GM20000 (cell line): ENCODE measurements at regions not wholly inside any gene's neighbourhood (a gene's known extent, or its start where the extent isn't known, plus 50 kb on each side); places are given as distances from the start of the nearest gene placed in this dataset.

ENCODE experiments used
- DNase-seq: peaks from one replicate; pipeline ENCODE4 v3.0.0; 2012; ENCODE audit warnings: low spot score
- TF ChIP-seq, protein P1 (sequence below): IDR thresholded peaks from 2 replicates; pipeline ENCODE4 v1.5.1; 2012; ENCODE audit warnings: mild to moderate bottlenecking, control low read depth; ENCODE audit errors: extremely low read depth, missing control alignments

DNA sequence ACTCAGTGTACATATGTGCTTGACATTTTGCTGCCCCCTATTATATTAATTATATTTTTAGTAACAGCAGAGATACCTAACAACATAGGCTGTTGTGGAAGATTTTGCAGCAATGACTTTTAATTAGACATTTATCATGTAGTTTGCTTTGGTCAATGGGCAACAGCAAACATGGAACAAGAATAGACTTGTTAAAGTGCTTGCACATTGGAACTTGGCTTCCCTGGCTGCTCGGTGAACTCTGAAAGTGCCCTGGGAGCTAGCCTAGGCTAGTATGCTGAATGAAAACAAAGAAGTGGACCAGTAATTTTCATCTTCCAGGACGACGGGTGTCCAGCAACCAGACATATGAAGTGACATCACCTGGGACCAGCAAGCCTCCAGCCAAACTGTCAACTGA lies 1157.1 kb downstream of the ARAP2 start:
- TF ChIP-seq, protein P1, sequence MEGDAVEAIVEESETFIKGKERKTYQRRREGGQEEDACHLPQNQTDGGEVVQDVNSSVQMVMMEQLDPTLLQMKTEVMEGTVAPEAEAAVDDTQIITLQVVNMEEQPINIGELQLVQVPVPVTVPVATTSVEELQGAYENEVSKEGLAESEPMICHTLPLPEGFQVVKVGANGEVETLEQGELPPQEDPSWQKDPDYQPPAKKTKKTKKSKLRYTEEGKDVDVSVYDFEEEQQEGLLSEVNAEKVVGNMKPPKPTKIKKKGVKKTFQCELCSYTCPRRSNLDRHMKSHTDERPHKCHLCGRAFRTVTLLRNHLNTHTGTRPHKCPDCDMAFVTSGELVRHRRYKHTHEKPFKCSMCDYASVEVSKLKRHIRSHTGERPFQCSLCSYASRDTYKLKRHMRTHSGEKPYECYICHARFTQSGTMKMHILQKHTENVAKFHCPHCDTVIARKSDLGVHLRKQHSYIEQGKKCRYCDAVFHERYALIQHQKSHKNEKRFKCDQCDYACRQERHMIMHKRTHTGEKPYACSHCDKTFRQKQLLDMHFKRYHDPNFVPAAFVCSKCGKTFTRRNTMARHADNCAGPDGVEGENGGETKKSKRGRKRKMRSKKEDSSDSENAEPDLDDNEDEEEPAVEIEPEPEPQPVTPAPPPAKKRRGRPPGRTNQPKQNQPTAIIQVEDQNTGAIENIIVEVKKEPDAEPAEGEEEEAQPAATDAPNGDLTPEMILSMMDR, result no peak
- no peak for DNase-seq

DNA sequence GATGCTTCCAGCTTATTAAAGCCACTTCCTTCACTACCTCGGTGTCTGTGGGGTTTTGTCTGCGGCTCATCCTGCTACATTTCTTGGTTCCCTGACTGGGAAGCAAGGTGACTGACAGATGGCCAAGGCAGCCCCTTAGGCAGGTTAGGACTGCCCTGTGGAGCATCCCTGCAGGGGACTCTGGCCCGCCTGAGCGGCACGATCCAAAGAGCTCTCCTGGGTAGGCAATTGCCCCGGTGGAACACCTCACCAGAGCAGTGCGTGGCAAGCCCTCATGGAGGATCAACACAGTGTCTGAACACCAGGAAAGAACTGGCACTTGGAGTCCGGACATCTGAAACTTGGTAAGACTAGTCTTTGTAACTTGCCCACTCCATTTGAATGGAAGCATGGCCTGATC lies 1143.4 kb downstream of the ARAP2 start:
- TF ChIP-seq, protein P1, result no peak
- DNase-seq, result no peak

- DNase-seq, result no peak
- TF ChIP-seq, protein P1, result no peak
Measured at GRCh38 chr4:35102066-35102465, 1142.2 kb downstream of the ARAP2 start.

DNA sequence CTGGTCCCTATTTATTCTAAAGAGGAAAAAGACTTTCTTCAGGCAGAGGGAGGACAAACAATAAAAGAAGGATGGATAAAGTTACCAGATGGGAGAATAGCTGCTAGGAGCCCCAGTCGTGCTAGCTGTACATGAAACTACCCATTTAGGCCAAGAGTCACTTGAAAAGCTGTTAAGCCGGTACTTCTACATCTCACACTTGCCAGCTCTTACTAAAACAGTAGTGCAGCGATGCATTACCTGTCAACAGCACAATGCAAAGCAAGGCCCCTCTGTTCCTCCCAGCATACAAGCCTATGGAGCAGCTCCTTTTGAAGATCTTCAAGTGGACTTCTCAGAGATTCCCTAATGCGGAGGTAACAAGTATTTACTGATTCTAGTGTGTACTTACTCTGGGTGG lies 1138.8 kb downstream of the ARAP2 start:
- TF ChIP-seq, protein P1, result no peak
- no peak for DNase-seq

DNA sequence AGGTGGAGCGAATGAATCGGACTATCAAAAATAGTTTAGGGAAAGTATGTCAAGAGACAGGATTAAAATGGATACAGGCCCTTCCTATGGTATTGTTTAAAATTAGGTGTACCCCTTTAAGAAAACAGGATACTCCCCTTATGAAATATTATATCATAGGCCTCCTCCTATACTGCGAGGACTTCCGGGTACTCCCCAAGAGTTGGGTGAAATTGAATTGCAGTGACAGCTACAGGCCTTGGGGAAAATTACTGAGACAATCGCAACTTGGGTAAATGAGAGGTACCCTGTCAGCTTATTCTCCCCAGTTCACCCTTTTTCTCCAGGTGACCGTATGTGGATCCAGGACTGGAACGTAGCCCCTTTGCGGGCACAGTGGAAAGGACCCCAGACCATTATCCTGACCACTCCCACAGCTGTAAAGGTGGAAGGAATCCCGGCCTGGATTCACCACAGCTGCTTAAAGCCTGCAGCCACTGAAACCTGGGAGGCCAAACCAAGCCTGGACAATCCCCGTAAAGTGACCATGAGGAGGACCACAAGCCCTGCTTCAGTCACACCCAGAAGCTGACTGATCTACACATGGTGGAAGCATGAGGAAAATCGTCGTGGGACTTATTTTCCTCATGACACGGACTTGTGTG lies 1138.1 kb downstream of the ARAP2 start:
- DNase-seq, result no peak
- TF ChIP-seq, protein P1, result no peak

- TF ChIP-seq, protein P1, result no peak
- DNase-seq, result no peak
Measured at GRCh38 chr4:35124106-35124505, 1120.2 kb downstream of the ARAP2 start.

- no peak for DNase-seq
- TF ChIP-seq, protein P1, result no peak
Measured at GRCh38 chr4:35125995-35126712, 1118.2 kb downstream of the ARAP2 start.
